Breast epithelium (tissue), 3 donors: ENCODE measurements at regions not wholly inside any gene's neighbourhood (a gene's known extent, or its start where the extent isn't known, plus 50 kb on each side); places are given as distances from the start of the nearest gene placed in this dataset.
"Not testable (repeated sequence)": the region's sequence is repeated elsewhere in the genome, so short reads cannot be mapped to it uniquely, and the experiment has no call there.

Experiments used
- CTCF ChIP-seq, 3 donors: fragments of 450-650 bp; IDR thresholded peaks; one replicate each; pipeline ENCODE4 v1.5.1; 2016 to 2017; ENCODE audit warnings: antibody characterized with exemption in 3 of 3, mild to moderate bottlenecking in 3 of 3, moderate library complexity in 3 of 3
- POLR2A ChIP-seq: fragments of 450-650 bp; IDR thresholded peaks from one replicate; pipeline ENCODE4 v1.6.1; 2016; ENCODE audit warnings: antibody characterized with exemption, mild to moderate bottlenecking, moderate library complexity

GRCh38 chr2:16095483-16095882 is 155.1 kb downstream of the MYCN start:
- TF ChIP-seq CTCF (IDR thresholded peaks at IDR 0.05); POLR2A: not testable (repeated sequence)
